ENCODE measurements at regions not wholly inside any gene's neighbourhood (a gene's known extent, or its start where the extent isn't known, plus 50 kb on each side); places are given as distances from the start of the nearest gene placed in this dataset.

DNA sequence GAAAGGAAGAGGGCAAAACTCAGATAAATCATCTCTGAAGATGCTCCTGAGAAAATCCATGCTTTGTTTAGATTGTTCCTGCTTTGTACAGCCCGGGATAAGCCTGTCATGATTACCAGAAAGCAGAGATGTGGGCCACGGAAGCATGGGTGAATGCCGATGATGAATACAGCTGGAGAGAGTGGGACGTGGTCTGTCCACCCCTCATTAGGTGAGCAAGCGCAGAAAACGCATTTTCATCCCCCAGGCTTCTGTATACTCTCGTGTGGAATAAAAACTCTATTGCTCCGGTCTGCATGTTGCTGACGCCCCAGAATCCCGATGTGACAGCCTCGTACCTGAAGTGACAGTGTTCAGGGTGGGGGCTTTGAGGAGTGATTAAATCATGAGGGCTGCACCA lies 52.0 kb upstream of the SALL3 start:
- TF ChIP-seq, protein P1, sequence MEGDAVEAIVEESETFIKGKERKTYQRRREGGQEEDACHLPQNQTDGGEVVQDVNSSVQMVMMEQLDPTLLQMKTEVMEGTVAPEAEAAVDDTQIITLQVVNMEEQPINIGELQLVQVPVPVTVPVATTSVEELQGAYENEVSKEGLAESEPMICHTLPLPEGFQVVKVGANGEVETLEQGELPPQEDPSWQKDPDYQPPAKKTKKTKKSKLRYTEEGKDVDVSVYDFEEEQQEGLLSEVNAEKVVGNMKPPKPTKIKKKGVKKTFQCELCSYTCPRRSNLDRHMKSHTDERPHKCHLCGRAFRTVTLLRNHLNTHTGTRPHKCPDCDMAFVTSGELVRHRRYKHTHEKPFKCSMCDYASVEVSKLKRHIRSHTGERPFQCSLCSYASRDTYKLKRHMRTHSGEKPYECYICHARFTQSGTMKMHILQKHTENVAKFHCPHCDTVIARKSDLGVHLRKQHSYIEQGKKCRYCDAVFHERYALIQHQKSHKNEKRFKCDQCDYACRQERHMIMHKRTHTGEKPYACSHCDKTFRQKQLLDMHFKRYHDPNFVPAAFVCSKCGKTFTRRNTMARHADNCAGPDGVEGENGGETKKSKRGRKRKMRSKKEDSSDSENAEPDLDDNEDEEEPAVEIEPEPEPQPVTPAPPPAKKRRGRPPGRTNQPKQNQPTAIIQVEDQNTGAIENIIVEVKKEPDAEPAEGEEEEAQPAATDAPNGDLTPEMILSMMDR (conservative IDR thresholded peaks at IDR 0.05; ENCODE audit: low read depth, low read length), result no peak
- no peak for TF ChIP-seq EZH2 (IDR thresholded peaks at IDR 0.05; ENCODE audit: borderline replicate concordance, low read depth, low read length, poor library complexity, severe bottlenecking)
